GM21737 (cell line): ENCODE measurements at regions not wholly inside any gene's neighbourhood (a gene's known extent, or its start where the extent isn't known, plus 50 kb on each side); places are given as distances from the start of the nearest gene placed in this dataset.
"Not testable (repeated sequence)": the region's sequence is repeated elsewhere in the genome, so short reads cannot be mapped to it uniquely, and the experiment has no call there.

Experiments
- ATAC-seq: cut with Tn5 transposase; IDR thresholded peaks from one replicate; pipeline ENCODE4 v1.9.1; 2021; ENCODE audit warnings: mild to moderate bottlenecking, moderate library complexity; ENCODE audit not compliant: unreplicated experiment

DNA sequence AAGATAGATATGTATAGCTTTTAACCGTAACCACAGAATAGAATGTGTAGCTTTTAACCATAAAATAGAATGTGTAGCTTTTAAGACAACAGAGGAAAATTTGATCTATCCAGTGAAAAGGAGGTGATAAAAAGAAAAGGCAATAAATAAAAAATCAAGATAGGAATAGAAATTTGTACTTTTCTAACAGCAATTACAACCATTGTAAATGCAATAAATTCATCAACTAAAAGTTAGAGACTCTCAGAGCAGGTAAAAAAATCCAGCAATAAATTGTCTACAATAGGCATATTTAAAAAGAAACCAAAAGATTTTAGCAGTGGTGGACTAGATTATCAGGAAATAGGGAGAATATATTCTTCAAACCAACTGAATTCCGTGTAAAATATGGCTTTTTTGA is 63.8 kb upstream of the ABHD2 start:
- ATAC-seq, result no peak

DNA sequence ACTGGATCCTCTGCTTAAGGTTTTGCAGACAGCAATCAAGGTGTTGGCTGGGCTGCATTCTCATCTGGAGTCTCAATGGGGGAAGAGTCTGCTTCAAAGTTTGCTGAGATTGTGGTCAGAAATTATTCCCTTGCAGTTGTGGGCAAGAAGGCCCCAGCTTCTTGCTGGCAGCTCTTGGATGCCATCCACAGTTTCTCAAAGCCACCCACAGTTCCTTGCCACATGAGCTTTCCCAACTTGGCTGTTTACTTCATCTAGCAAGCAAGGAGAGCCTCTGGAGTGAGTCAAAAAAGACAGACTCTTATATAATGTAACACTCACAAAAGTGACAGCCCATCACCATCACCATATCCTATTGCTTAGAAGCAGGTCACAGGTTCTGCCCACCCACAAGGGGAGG is 62.1 kb upstream of the ABHD2 start:
- ATAC-seq, result no peak

DNA sequence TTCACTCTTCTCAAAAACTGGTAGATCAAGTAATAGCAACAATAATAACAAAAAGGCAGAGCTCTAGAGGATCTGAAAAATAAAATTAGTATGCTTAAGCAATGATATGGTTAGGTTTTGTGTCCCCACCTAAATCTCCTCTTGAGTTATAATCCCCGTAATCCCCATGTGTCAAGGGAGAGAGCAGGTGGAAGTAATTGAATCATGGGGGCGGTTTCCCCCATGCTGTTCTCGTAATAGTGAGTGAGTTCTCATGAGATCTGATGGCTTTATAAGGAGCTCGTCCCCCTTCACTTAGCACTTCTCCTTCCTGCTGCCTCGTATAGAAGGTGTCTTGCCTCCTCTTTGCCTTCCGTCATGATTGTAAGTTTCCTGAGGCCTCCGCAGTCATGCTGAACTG is 60.2 kb upstream of the ABHD2 start:
- no peak for ATAC-seq

- no peak for ATAC-seq
Observed at GRCh38 chr15:89030311-89030710, 57.9 kb upstream of the ABHD2 start.

DNA sequence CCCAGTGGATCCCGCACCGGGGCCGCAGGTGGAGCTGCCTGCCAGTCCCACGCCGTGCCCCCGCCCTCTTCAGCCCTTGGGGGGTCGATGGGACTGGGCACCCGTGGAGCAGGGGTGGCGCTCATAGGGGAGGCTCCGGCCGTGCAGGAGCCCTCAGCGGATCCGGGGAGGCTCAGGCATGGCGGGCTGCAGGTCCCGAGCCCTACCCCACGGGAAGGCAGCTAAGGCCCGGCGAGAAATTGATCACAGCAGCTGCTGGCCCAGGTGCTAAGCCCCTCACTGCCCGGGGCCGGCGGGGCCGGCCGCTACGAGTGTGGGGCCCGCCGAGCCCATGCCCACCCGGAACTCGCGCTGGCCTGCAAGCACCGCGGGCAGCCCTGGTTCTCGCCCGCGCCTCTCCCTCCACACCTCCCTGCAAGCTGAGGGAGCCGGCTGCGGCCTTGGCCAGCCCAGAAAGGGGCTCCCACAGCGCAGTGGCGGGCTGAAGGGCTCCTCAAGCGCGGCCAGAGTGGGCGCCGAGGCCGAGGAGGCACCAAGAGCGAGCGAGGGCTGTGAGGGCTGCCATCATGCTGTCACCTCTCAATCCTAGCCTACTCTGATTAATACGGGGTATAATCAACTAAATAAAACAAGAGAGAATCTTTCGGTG is 56.5 kb upstream of the ABHD2 start:
- not testable (repeated sequence) for ATAC-seq

DNA sequence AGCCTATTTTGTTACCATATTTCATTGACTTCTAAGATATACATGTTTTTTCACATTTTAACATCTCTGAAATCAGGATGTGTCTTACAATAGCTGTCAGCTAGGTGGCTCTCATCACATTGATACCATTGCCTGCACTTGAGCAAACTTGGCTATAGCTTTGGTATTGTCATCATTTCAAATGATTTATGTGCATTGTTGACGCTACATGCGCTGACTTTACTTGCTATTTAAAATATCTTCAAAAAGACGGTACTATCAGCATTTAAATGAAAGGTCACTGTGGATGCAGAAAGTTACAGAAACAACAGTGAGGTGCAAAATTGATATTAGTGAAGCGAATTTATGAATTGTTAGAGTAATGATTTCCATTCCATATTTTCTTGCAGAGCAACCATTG is 54.0 kb upstream of the ABHD2 start:
- no peak for ATAC-seq

DNA sequence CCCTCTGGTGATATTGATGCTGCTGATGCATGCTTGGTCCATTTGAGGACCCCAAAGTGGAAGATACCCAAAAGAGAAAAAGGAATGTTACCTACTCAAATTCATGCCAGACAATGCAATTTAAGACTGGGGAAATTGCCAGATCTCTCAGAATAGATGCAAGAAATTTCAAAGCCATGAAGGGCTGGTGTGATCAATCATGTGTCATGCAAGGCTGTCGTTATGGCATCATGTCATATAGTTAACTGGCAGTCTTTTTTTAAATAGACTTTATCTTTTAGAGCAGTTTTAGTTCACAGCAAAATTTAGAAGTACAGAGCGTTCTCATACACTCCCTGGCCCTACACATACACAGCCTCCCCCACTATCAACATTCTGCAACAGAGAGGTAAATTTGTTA is 53.1 kb upstream of the ABHD2 start:
- ATAC-seq, result no peak

- no peak for ATAC-seq
Observed at GRCh38 chr15:89035658-89036057, 52.6 kb upstream of the ABHD2 start.

GRCh38 chr15:89038146-89038545 is 50.1 kb upstream of the ABHD2 start:
- no peak for ATAC-seq
